Neuronal stem cell (in vitro differentiated cells): ENCODE measurements at regions not wholly inside any gene's neighbourhood (a gene's known extent, or its start where the extent isn't known, plus 50 kb on each side); places are given as distances from the start of the nearest gene placed in this dataset.

Experiments
- DNase-seq: peaks from one replicate; pipeline ENCODE4 v3.0.0-alpha.2; 2013; ENCODE audit warnings: low spot score
- H2AFZ ChIP-seq: one replicate; pipeline ENCODE4 v1.6.1; 2013; ENCODE audit warnings: mild to moderate bottlenecking, low read length, inconsistent platforms
- H2AK5ac ChIP-seq: 2 replicates; pipeline ENCODE4 v1.6.1; 2013; ENCODE audit warnings: low read depth, mild to moderate bottlenecking, inconsistent platforms, low read length, moderate library complexity, mixed read lengths
- H2BK120ac ChIP-seq: 2 replicates; pipeline ENCODE4 v1.6.1; 2013; ENCODE audit warnings: low read depth, mild to moderate bottlenecking, inconsistent platforms, low read length, moderate library complexity, mixed read lengths
- H2BK12ac ChIP-seq: one replicate; pipeline ENCODE4 v1.6.1; 2013; ENCODE audit warnings: low read length, inconsistent platforms
- H2BK15ac ChIP-seq: 2 replicates; pipeline ENCODE4 v1.6.1; 2013; ENCODE audit warnings: mild to moderate bottlenecking, low read length, inconsistent platforms, mixed read lengths
- H2BK5ac ChIP-seq: one replicate; pipeline ENCODE4 v1.6.1; 2013; ENCODE audit warnings: inconsistent platforms, mild to moderate bottlenecking, low read length, moderate library complexity
- H3K14ac ChIP-seq: one replicate; pipeline ENCODE4 v1.6.1; 2013; ENCODE audit warnings: low read length, inconsistent platforms
- H3K18ac ChIP-seq: 2 replicates; pipeline ENCODE4 v1.6.1; 2013; ENCODE audit warnings: low read length, inconsistent platforms
- H3K23ac ChIP-seq: 2 replicates; pipeline ENCODE4 v1.6.1; 2013; ENCODE audit warnings: low read depth, mild to moderate bottlenecking, mixed read lengths, low read length, inconsistent platforms; ENCODE audit not compliant: poor library complexity
- H3K27ac ChIP-seq: replicated peaks from 3 replicates; pipeline ENCODE4 v1.5.1; 2013; ENCODE audit warnings: low read length, inconsistent platforms
- H3K27me3 ChIP-seq, 3 experiments: 2 replicates each; pipeline ENCODE4 v1.6.1; 2013; ENCODE audit warnings: low read length in 3 of 3, mild to moderate bottlenecking in 2 of 3, inconsistent platforms in 1 of 3, low read depth in 1 of 3, mixed read lengths in 1 of 3, moderate library complexity in 1 of 3; ENCODE audit not compliant: control insufficient read depth in 3 of 3, insufficient read depth in 3 of 3
- H3K36me3 ChIP-seq, 2 donors: replicated peaks in 1 of 2; 2 replicates each; pipeline ENCODE4 v1.6.1; 2013; ENCODE audit warnings: low read length in 2 of 2; ENCODE audit not compliant: control insufficient read depth in 2 of 2, insufficient read depth in 2 of 2
- H3K4ac ChIP-seq: 2 replicates; pipeline ENCODE4 v1.6.1; 2013; ENCODE audit warnings: inconsistent platforms, mild to moderate bottlenecking, low read length, moderate library complexity
- H3K4me1 ChIP-seq, 2 donors: 1 replicate in 1 of 2; 2 replicates in 1 of 2; pipeline ENCODE4 v1.6.1; 2013; ENCODE audit warnings: low read length in 2 of 2, low read depth in 1 of 2; ENCODE audit not compliant: control insufficient read depth in 2 of 2, insufficient read depth in 1 of 2
- H3K4me2 ChIP-seq: one replicate; pipeline ENCODE4 v1.6.1; 2013; ENCODE audit warnings: mild to moderate bottlenecking, low read length, inconsistent platforms; ENCODE audit not compliant: insufficient read depth, poor library complexity, severe bottlenecking
- H3K4me3 ChIP-seq, 2 donors: 2 replicates each; pipeline ENCODE4 v1.5.1; 2013; ENCODE audit warnings: low read length in 2 of 2, mild to moderate bottlenecking in 2 of 2, inconsistent platforms in 1 of 2, moderate library complexity in 1 of 2
- H3K79me1 ChIP-seq: one replicate; pipeline ENCODE4 v1.6.1; 2013; ENCODE audit warnings: low read depth, mild to moderate bottlenecking, inconsistent platforms, low read length, moderate library complexity
- H3K9ac ChIP-seq: one replicate; pipeline ENCODE4 v1.6.1; 2013; ENCODE audit warnings: mild to moderate bottlenecking, low read depth, low read length, inconsistent platforms; ENCODE audit not compliant: poor library complexity
- H3K9me3 ChIP-seq, 2 donors: replicated peaks in 1 of 2; 2 replicates each; pipeline versions ENCODE3 to v1.6.1; 2013; ENCODE audit warnings: low read length in 2 of 2, mild to moderate bottlenecking in 2 of 2, inconsistent platforms in 1 of 2, low read depth in 1 of 2, mixed read lengths in 1 of 2, moderate library complexity in 1 of 2; ENCODE audit not compliant: control insufficient read depth in 2 of 2, insufficient read depth in 1 of 2
- H4K8ac ChIP-seq: one replicate; pipeline ENCODE4 v1.6.1; 2013; ENCODE audit warnings: low read depth, mild to moderate bottlenecking, inconsistent platforms, low read length, moderate library complexity
- H4K91ac ChIP-seq: one replicate; pipeline ENCODE4 v1.6.1; 2013; ENCODE audit warnings: low read length, low read depth, mild to moderate bottlenecking, inconsistent platforms; ENCODE audit not compliant: poor library complexity
- WGBS, 2 donors: extraction: QIAGEN DNeasy Blood & Tissue Kit; methylation state at CpG; one replicate each; pipeline ENCODE4 v1.1.7; 2013; ENCODE audit warnings: missing lambda C conversion rate in 2 of 2, mixed read lengths in 1 of 2; ENCODE audit not compliant: insufficient read length in 2 of 2, insufficient replicate concordance in 1 of 2; ENCODE audit errors: extremely low coverage in 2 of 2; 5-methylcytosine and 5-hydroxymethylcytosine counted together

DNA sequence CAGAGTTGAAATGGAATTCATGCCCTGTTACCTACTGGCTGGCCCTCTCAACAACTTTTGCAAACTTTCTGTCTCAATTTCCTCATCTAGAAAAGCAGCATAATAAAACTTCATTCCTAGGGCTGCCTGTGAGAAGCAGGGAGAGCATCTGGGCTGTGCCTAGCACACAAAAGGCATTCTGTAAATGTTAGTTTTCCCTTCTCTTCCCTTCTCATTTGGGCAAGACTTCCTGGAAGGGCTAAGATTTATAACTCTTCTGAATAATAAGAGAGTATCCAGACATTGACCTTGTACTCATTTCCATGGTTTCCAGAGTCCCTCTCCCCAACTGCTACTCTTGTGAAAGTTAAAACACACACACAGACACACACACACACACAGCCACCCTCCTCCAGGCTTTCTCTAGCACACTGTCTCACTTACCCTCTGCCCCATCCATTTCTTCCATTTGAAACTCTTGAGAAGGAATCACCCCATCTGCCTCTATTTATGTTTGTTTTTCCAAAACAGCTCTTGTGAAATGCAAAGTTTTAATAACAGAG is 302.1 kb downstream of the SMAD2 start:
- Histone ChIP-seq H3K14ac (no peak overlapping the region), H3K4me1 (no peaks in the 10 kb centered on the region), H3K9ac (no peak overlapping the region), H2BK5ac (no peak overlapping the region), H3K4ac (no peak overlapping the region), H2BK12ac (no peak overlapping the region), H4K8ac (no peak overlapping the region), H4K91ac (no peak overlapping the region), H3K4me2 (no peak overlapping the region), H2AK5ac (no peak overlapping the region), H3K79me1 (no peaks in the 10 kb centered on the region), H3K9me3 (no peaks in the 10 kb centered on the region), H2BK120ac (no peak overlapping the region), H3K18ac (no peak overlapping the region), H2AFZ (no peak overlapping the region), H3K23ac (no peak overlapping the region), H3K27ac (no peak overlapping the region), H3K27me3 (no peaks in the 10 kb centered on the region), H3K36me3 (no peaks in the 10 kb centered on the region), H2BK15ac (no peak overlapping the region), H3K4me3 (no peak overlapping the region)
- no peak for DNase-seq

DNA sequence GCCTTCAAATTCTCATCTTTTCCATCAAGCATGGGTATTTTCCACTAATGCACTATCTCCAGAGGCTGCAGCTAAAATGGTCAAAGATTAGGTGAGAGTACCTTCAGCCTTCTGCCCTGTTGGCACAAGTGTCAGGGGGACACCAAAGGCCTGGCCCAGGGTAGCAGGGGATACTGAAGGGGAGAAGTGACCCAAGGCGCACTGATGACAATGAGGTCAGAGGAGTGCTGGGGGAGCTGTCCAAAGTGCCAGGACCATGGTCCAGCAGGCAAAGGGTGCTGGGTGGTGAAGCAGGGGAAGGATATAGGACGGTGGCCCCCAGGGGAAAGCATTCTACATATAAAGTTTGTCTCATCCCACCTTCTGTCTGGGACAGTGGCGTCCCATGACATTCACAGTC is 303.4 kb downstream of the SMAD2 start:
- no peak overlapping the region for H3K18ac ChIP-seq
- H2BK12ac ChIP-seq, result no peak overlapping the region
- H2BK120ac ChIP-seq, result no peak overlapping the region
- H3K4ac ChIP-seq, result no peak overlapping the region
- no peak overlapping the region for H3K14ac ChIP-seq
- H3K9me3 ChIP-seq, result no peaks in the 10 kb centered on the region
- no peak overlapping the region for H3K4me2 ChIP-seq
- no peaks in the 10 kb centered on the region for H3K36me3 ChIP-seq
- H3K9ac ChIP-seq, result no peak overlapping the region
- no peak overlapping the region for H3K4me3 ChIP-seq
- DNase-seq, result no peak
- H3K27ac ChIP-seq, result no peak overlapping the region
- no peak overlapping the region for H2AK5ac ChIP-seq
- H3K4me1 ChIP-seq, result no peaks in the 10 kb centered on the region
- H3K27me3 ChIP-seq, result no peaks in the 10 kb centered on the region
- no peak overlapping the region for H3K23ac ChIP-seq
- H3K79me1 ChIP-seq, result no peaks in the 10 kb centered on the region
- WGBS, 2 donors, result no CpG with 5 or more reads among the region's 3 CpGs
- H2AFZ ChIP-seq, result no peak overlapping the region
- H2BK15ac ChIP-seq, result no peak overlapping the region
- H4K91ac ChIP-seq, result no peak overlapping the region
- no peak overlapping the region for H2BK5ac ChIP-seq
- no peak overlapping the region for H4K8ac ChIP-seq

DNA sequence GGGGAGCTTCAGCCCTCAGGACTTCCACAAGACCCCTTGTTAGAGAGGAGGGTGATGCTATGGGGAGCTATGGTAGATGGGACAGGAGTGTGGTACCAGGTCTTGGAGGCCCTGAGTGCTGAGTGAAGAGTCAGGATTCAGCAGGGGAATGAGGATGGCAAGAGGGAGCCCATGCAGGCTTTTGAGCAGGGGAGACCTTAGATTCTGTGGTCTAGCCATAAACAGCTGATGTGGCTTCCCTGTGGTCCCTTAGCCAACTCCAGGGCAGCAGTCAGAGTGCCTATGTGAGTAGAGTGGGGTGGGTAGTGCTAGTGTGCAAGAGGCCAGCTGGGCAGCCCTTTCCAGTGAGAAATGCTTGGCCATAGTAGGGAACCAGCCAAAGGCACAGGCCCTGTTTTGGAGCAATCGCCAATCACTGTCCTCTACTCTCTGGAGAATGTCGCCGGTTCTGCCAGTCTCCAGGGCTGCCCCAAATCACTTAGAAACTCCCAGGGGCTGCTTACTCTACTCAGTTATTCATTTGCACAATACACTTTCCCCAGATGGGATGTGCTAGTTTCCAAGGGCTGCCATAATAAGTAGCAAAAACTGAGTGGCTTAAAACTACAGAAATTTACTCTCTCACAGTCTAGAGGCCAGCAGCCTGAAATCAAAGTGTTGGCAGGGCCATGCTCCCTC is 310.5 kb downstream of the SMAD2 start:
- H3K36me3 ChIP-seq, result no peaks in the 10 kb centered on the region
- no peak overlapping the region for H3K18ac ChIP-seq
- no peak overlapping the region for H2BK12ac ChIP-seq
- no peaks in the 10 kb centered on the region for H3K4me1 ChIP-seq
- H2BK120ac ChIP-seq, result no peak overlapping the region
- no peak overlapping the region for H3K4me3 ChIP-seq
- no peak overlapping the region for H2AK5ac ChIP-seq
- H3K4ac ChIP-seq, result no peak overlapping the region
- H3K9me3 ChIP-seq, result no peaks in the 10 kb centered on the region
- H4K91ac ChIP-seq, result no peak overlapping the region
- H3K4me2 ChIP-seq, result no peak overlapping the region
- no peak overlapping the region for H3K23ac ChIP-seq
- no peak overlapping the region for H2BK5ac ChIP-seq
- no peak overlapping the region for H3K14ac ChIP-seq
- H3K79me1 ChIP-seq, result no peaks in the 10 kb centered on the region
- H3K27ac ChIP-seq, result no peak overlapping the region
- no peak overlapping the region for H2AFZ ChIP-seq
- H3K9ac ChIP-seq, result no peak overlapping the region
- WGBS, 2 donors, result no CpG with 5 or more reads among the region's 3 CpGs
- H4K8ac ChIP-seq, result peak overlapping the region; percentile 55
- no peak overlapping the region for H2BK15ac ChIP-seq
- no peaks in the 10 kb centered on the region for H3K27me3 ChIP-seq
- DNase-seq, result no peak

DNA sequence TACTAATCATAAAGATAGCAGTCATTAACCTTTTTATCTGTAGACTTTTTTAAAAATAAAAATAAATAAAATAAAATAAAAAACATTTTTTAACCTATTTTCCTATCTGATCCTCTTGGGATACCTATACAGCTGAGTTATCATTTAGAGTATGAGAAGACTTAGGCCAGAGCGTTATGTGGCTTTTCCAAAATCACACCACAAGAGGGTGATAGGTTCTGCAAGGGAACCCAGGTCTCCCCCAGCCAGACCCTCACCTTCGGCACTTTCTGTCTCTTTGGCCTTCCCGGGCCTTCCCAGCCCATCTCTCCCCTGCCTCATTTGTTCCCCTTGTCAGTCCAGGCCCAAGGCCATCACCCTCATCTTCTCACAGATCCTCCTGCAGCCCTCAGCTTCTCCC is 311.7 kb downstream of the SMAD2 start:
- no peak overlapping the region for H2AFZ ChIP-seq
- H3K9ac ChIP-seq, result no peak overlapping the region
- H3K4me3 ChIP-seq, result no peak overlapping the region
- H3K4me2 ChIP-seq, result no peak overlapping the region
- H2BK5ac ChIP-seq, result no peak overlapping the region
- H2AK5ac ChIP-seq, result no peak overlapping the region
- no peaks in the 10 kb centered on the region for H3K9me3 ChIP-seq
- no peak overlapping the region for H3K18ac ChIP-seq
- H3K23ac ChIP-seq, result no peak overlapping the region
- H2BK120ac ChIP-seq, result no peak overlapping the region
- H3K79me1 ChIP-seq, result no peaks in the 10 kb centered on the region
- no CpG with 5 or more reads among the region's 3 CpGs for WGBS, 2 donors
- H3K27me3 ChIP-seq, result no peaks in the 10 kb centered on the region
- H2BK15ac ChIP-seq, result no peak overlapping the region
- H4K91ac ChIP-seq, result no peak overlapping the region
- H3K4me1 ChIP-seq, result no peaks in the 10 kb centered on the region
- H2BK12ac ChIP-seq, result no peak overlapping the region
- H3K4ac ChIP-seq, result no peak overlapping the region
- H3K36me3 ChIP-seq, result no peaks in the 10 kb centered on the region
- no peak for DNase-seq
- H3K14ac ChIP-seq, result no peak overlapping the region
- H4K8ac ChIP-seq, result no peak overlapping the region
- H3K27ac ChIP-seq, result no peak overlapping the region
